H1 (cell line): ENCODE measurements at regions not wholly inside any gene's neighbourhood (a gene's known extent, or its start where the extent isn't known, plus 50 kb on each side); places are given as distances from the start of the nearest gene placed in this dataset.

Source experiments
- CTCF ChIA-PET: fragments of 300-600 bp; sonication (Branson Sonifier 250); formaldehyde crosslinking; loops from one replicate; lab custom pipeline; 2021; ENCODE audit not compliant: partially characterized antibody; lab: Charles Lee
- POLR2A ChIA-PET: fragments of 300-600 bp; sonication (Branson Sonifier 250); formaldehyde crosslinking; loops from one replicate; lab custom pipeline; 2021; ENCODE audit warnings: inconsistent platforms; ENCODE audit not compliant: partially characterized antibody; lab: Charles Lee
- DNase-seq, 2 experiments: peaks; one replicate each; pipeline versions ENCODE4 v3.0.0 to v3.0.0-alpha.2; 2010 to 2022; ENCODE audit warnings: low spot score in 2 of 2, low read depth in 1 of 2, mixed read lengths in 1 of 2
- FAIRE-seq: peaks from 2 replicates; lab custom pipeline; 2011; peaks lifted over from hg19 to GRCh38; lab: Jason Lieb, UNC
- H2AFZ ChIP-seq: 2 replicates; pipeline ENCODE4 v1.8.1; 2012; ENCODE audit warnings: low read length, inconsistent platforms
- H2AK5ac ChIP-seq: 2 replicates; pipeline ENCODE4 v1.6.1; 2013; ENCODE audit warnings: low read depth, low read length
- H2BK120ac ChIP-seq: replicated peaks from 2 replicates; pipeline ENCODE3; 2013; ENCODE audit warnings: low read depth, low read length, inconsistent platforms
- H2BK12ac ChIP-seq: 2 replicates; pipeline ENCODE4 v1.6.1; 2013; ENCODE audit warnings: low read depth, low read length
- H2BK15ac ChIP-seq: 2 replicates; pipeline ENCODE4 v1.6.1; 2013; ENCODE audit warnings: low read length
- H2BK20ac ChIP-seq: 2 replicates; pipeline ENCODE4 v1.6.1; 2013; ENCODE audit warnings: low read length
- H2BK5ac ChIP-seq: 2 replicates; pipeline ENCODE4 v1.6.1; 2013; ENCODE audit warnings: low read depth, low read length
- H3K14ac ChIP-seq: 2 replicates; pipeline ENCODE4 v1.6.1; 2013; ENCODE audit warnings: inconsistent platforms; ENCODE audit not compliant: insufficient read length
- H3K18ac ChIP-seq: 2 replicates; pipeline ENCODE4 v1.6.1; 2013; ENCODE audit warnings: low read length; ENCODE audit errors: extremely low read depth
- H3K23ac ChIP-seq: 2 replicates; pipeline ENCODE4 v1.6.1; 2013; ENCODE audit warnings: inconsistent platforms; ENCODE audit not compliant: insufficient read length
- H3K23me2 ChIP-seq: 2 replicates; pipeline ENCODE4 v1.6.1; 2013; ENCODE audit warnings: low read depth, low read length
- H3K27ac ChIP-seq: 2 replicates; pipeline ENCODE4 v1.6.1; 2011; ENCODE audit warnings: low read depth, low read length, inconsistent platforms
- H3K27me3 ChIP-seq, 4 experiments: replicated peaks in 1 of 4; 1 replicate in 1 of 4; 2 replicates in 3 of 4; pipeline versions ENCODE4 v1.6.1 to v1.8.1; 2011 to 2013; ENCODE audit warnings: low read length in 3 of 4, mild to moderate bottlenecking in 3 of 4, inconsistent platforms in 2 of 4, mixed read lengths in 2 of 4, moderate library complexity in 1 of 4; ENCODE audit not compliant: control insufficient read depth in 3 of 4, insufficient read depth in 3 of 4; ENCODE audit errors: extremely low read depth in 1 of 4
- H3K36me3 ChIP-seq, 4 experiments: 2 replicates each; pipeline versions ENCODE4 v1.6.1 to v1.8.1; 2011 to 2013; ENCODE audit warnings: mild to moderate bottlenecking in 4 of 4, low read length in 3 of 4, moderate library complexity in 2 of 4, control low read depth in 1 of 4, inconsistent platforms in 1 of 4; ENCODE audit not compliant: insufficient read depth in 4 of 4, control insufficient read depth in 2 of 4
- H3K4ac ChIP-seq: replicated peaks from 2 replicates; pipeline ENCODE3; 2013; ENCODE audit warnings: low read length, low read depth, mixed read lengths, inconsistent platforms; ENCODE audit not compliant: insufficient read length
- H3K4me1 ChIP-seq, 4 experiments: replicated peaks in 1 of 4; 1 replicate in 1 of 4; 2 replicates in 3 of 4; pipeline versions ENCODE4 v1.6.1 to v1.8.1; 2011 to 2013; ENCODE audit warnings: low read length in 3 of 4, inconsistent platforms in 2 of 4, mixed read lengths in 1 of 4; ENCODE audit not compliant: insufficient read depth in 4 of 4, control insufficient read depth in 3 of 4
- H3K4me2 ChIP-seq, 2 experiments: 2 replicates each; pipeline versions ENCODE4 v1.6.1 to v1.8.1; 2011 to 2013; ENCODE audit warnings: low read depth in 2 of 2, low read length in 2 of 2, control low read depth in 1 of 2, inconsistent platforms in 1 of 2, mild to moderate bottlenecking in 1 of 2; ENCODE audit not compliant: insufficient read depth in 1 of 2
- H3K4me3 ChIP-seq, 4 experiments: fragments of 200-600, 300-600 bp in 1 of 4; sonication (generic), shearing (Covaris generic), sonication (Bioruptor Twin) in 1 of 4; 2 replicates each; pipeline versions ENCODE4 v1.5.1 to v1.8.1; 2011 to 2016; ENCODE audit warnings: low read length in 4 of 4, low read depth in 3 of 4, control low read depth in 2 of 4, inconsistent platforms in 2 of 4, mild to moderate bottlenecking in 2 of 4, mixed read lengths in 1 of 4, moderate library complexity in 1 of 4; ENCODE audit not compliant: insufficient read depth in 2 of 4; ENCODE audit errors: extremely low read depth in 1 of 4
- H3K56ac ChIP-seq: replicated peaks from 2 replicates; pipeline ENCODE3; 2013; ENCODE audit warnings: low read depth, mild to moderate bottlenecking, mixed read lengths, low read length, inconsistent platforms; ENCODE audit not compliant: insufficient read length
- H3K79me1 ChIP-seq: 2 replicates; pipeline ENCODE4 v1.6.1; 2013; ENCODE audit warnings: low read depth, low read length, control low read depth
- H3K79me2 ChIP-seq, 2 experiments: 2 replicates each; pipeline versions ENCODE4 v1.6.1 to v1.8.1; 2012 to 2013; ENCODE audit warnings: low read length in 2 of 2, mild to moderate bottlenecking in 2 of 2, inconsistent platforms in 1 of 2; ENCODE audit not compliant: insufficient read depth in 2 of 2, control insufficient read depth in 1 of 2
- H3K9ac ChIP-seq, 4 experiments: replicated peaks in 1 of 4; 1 replicate in 1 of 4; 2 replicates in 3 of 4; pipeline versions ENCODE4 v1.6.1 to v1.8.1; 2011 to 2013; ENCODE audit warnings: low read depth in 3 of 4, low read length in 3 of 4, control low read depth in 2 of 4, mild to moderate bottlenecking in 2 of 4, moderate library complexity in 2 of 4, inconsistent platforms in 1 of 4; ENCODE audit errors: extremely low read depth in 1 of 4
- H3K9me3 ChIP-seq, 2 experiments: 2 replicates each; pipeline versions ENCODE4 v1.6.1 to v1.8.1; 2012 to 2013; ENCODE audit warnings: mild to moderate bottlenecking in 2 of 2, moderate library complexity in 2 of 2, control low read depth in 1 of 2, inconsistent platforms in 1 of 2, low read depth in 1 of 2, low read length in 1 of 2, mixed read lengths in 1 of 2; ENCODE audit not compliant: insufficient read depth in 2 of 2
- H4K20me1 ChIP-seq, 2 experiments: replicated peaks in 1 of 2; 2 replicates each; pipeline versions ENCODE3 to v1.8.1; 2011 to 2013; ENCODE audit warnings: inconsistent platforms in 2 of 2, low read length in 2 of 2, mild to moderate bottlenecking in 1 of 2; ENCODE audit not compliant: insufficient read depth in 2 of 2, control insufficient read depth in 1 of 2
- H4K5ac ChIP-seq: 2 replicates; pipeline ENCODE4 v1.6.1; 2013; ENCODE audit warnings: low read length, low read depth, mixed read lengths, inconsistent platforms; ENCODE audit not compliant: insufficient read length
- H4K8ac ChIP-seq: 2 replicates; pipeline ENCODE4 v1.8.0; 2013; ENCODE audit warnings: mild to moderate bottlenecking, moderate library complexity, low read length, inconsistent platforms; ENCODE audit not compliant: insufficient read depth; ENCODE audit errors: extremely low read depth
- H4K91ac ChIP-seq: replicated peaks from 2 replicates; pipeline ENCODE3; 2013; ENCODE audit warnings: low read length, mixed read lengths, inconsistent platforms; ENCODE audit not compliant: insufficient read length
- BCL11A ChIP-seq, 2 experiments: IDR thresholded peaks; one replicate each; pipeline ENCODE4 v1.6.1; 2011; ENCODE audit warnings: low read depth in 2 of 2, low read length in 2 of 2, mild to moderate bottlenecking in 2 of 2
- CREB1 ChIP-seq: IDR thresholded peaks from 2 replicates; pipeline ENCODE4 v1.6.1; 2012; ENCODE audit warnings: inconsistent platforms
- CTCF ChIP-seq, 3 experiments: IDR thresholded peaks; 1 replicate in 2 of 3; 2 replicates in 1 of 3; pipeline versions ENCODE4 v1.5.1 to v1.6.1; 2011; ENCODE audit warnings: low read length in 3 of 3, mild to moderate bottlenecking in 3 of 3, inconsistent platforms in 2 of 3, low read depth in 1 of 3, moderate library complexity in 1 of 3; ENCODE audit not compliant: insufficient read depth in 1 of 3; ENCODE audit errors: control extremely low read depth in 1 of 3
- KDM1A ChIP-seq: fragments of 200-600, 300-600 bp; sonication (generic); IDR thresholded peaks from 2 replicates; pipeline ENCODE4 v1.7.1; 2016; ENCODE audit warnings: mild to moderate bottlenecking, low read length, borderline replicate concordance
- MAFK ChIP-seq: IDR thresholded peaks from 2 replicates; pipeline ENCODE4 v1.6.1; 2012; ENCODE audit warnings: low read depth, mild to moderate bottlenecking, improper control_type of control experiment, low read length
- PHF8 ChIP-seq: fragments of 200-600 bp; sonication (generic); conservative IDR thresholded peaks from 2 replicates; pipeline ENCODE4 v1.7.1; 2012; ENCODE audit warnings: low read depth, mild to moderate bottlenecking, inconsistent platforms, low read length, moderate library complexity
- RAD21 ChIP-seq, 2 experiments: IDR thresholded peaks in 1 of 2; conservative IDR thresholded peaks in 1 of 2; 2 replicates each; pipeline ENCODE4 v1.6.1; 2011; ENCODE audit warnings: low read depth in 2 of 2, low read length in 2 of 2, improper control_type of control experiment in 1 of 2, inconsistent platforms in 1 of 2, mild to moderate bottlenecking in 1 of 2, moderate library complexity in 1 of 2
- SP2 ChIP-seq: IDR thresholded peaks from 2 replicates; pipeline ENCODE4 v1.6.1; 2012; ENCODE audit warnings: mild to moderate bottlenecking, low read length, inconsistent platforms
- TCF12 ChIP-seq: IDR thresholded peaks from 2 replicates; pipeline ENCODE4 v1.6.1; 2011; ENCODE audit warnings: low read depth, mild to moderate bottlenecking, low read length
- WGBS, 2 experiments: shearing (Covaris generic) in 1 of 2; methylation state at CpG; one replicate each; pipeline versions ENCODE4 v1.1.6 to v1.1.7; 2013 to 2015; ENCODE audit warnings: low lambda C conversion rate in 2 of 2, mixed read lengths in 2 of 2, inconsistent platforms in 1 of 2, low coverage in 1 of 2, missing lambda C conversion rate in 1 of 2; ENCODE audit not compliant: insufficient replicate concordance in 2 of 2, insufficient coverage in 1 of 2, insufficient read length in 1 of 2; ENCODE audit errors: extremely low coverage in 1 of 2, missing lambda C conversion rate in 1 of 2; 5-methylcytosine and 5-hydroxymethylcytosine counted together

GRCh38 chr3:64856106-64856505, 168.3 kb upstream of the ADAMTS9 start:
- CTCF ChIA-PET = interaction anchor here (0.7 kb wide), 1 partner anchor 112 kb away, joined by 3 read pairs; no protein-coding TSS in a partner anchor
- no peak overlapping the region for H3K4me3 ChIP-seq

More at GRCh38 chr3:64856106-64856505, 168.3 kb upstream of the ADAMTS9 start:
- Histone ChIP-seq H3K23ac (no peak overlapping the region), H3K9me3 (no peaks in the 10 kb centered on the region), H3K4me2 (no peak overlapping the region), H3K79me1 (no peaks in the 10 kb centered on the region), H3K56ac (no peak overlapping the region), H3K79me2 (no peaks in the 10 kb centered on the region), H2BK12ac (no peak overlapping the region), H3K27me3 (no peaks in the 10 kb centered on the region), H3K27ac (no peak overlapping the region), H2BK120ac (no peak overlapping the region)
- 100% methylated on average over 1 of the region's 1 CpG; no CpG with 5 or more reads in 1 of the 2 experiments for WGBS, 2 experiments
- TF ChIP-seq RAD21 (IDR thresholded peaks at IDR 0.05 in 1 of 2, conservative IDR thresholded peaks at IDR 0.05 in 1 of 2; ENCODE audit: low read depth in 2 of 2, low read length in 2 of 2) (no peak), TCF12 (no peak), CREB1 (no peak), CTCF (IDR thresholded peaks at IDR 0.05; ENCODE audit: control extremely low read depth in 1 of 3, insufficient read depth in 1 of 3, low read depth in 1 of 3, low read length in 3 of 3) (no peak), PHF8 (no peak), SP2 (no peak), KDM1A (no peak), MAFK (no peak), BCL11A (IDR thresholded peaks at IDR 0.05; ENCODE audit: low read depth in 2 of 2, low read length in 2 of 2) (no peak)
- TF ChIP-seq, all 59 proteins: peak for 0
- Histone ChIP-seq H2AFZ (no peak overlapping the region), H4K8ac (no peak overlapping the region), H3K4me1 (no peaks in the 10 kb centered on the region), H3K14ac (no peak overlapping the region), H2BK20ac (no peak overlapping the region), H4K91ac (no peak overlapping the region), H3K9ac (no peak overlapping the region), H3K18ac (no peak overlapping the region), H4K20me1 (no peaks in the 10 kb centered on the region), H3K4ac (no peak overlapping the region), H4K5ac (no peak overlapping the region), H2BK15ac (no peak overlapping the region), H3K36me3 (peaks cover 0 to under 1% (median 0%) of the 10 kb centered on the region in 4 experiments; a peak in 1 of 8 replicates), H2AK5ac (no peak overlapping the region), H3K23me2 (no peaks in the 10 kb centered on the region), H2BK5ac (no peak overlapping the region)
- no peak for FAIRE-seq
- POLR2A ChIA-PET = no interaction called here
- DNase-seq = no peak
